Coronary artery (tissue), 2 donors: ENCODE measurements at regions not wholly inside any gene's neighbourhood (a gene's known extent, or its start where the extent isn't known, plus 50 kb on each side); places are given as distances from the start of the nearest gene placed in this dataset.

ENCODE experiments used
- DNase-seq: peaks from one replicate; pipeline ENCODE4 v3.0.0-alpha.2; 2017; ENCODE audit warnings: low spot score
- H3K27ac ChIP-seq, 2 donors: fragments of 200-600 bp; sonication (generic); one replicate each; pipeline ENCODE4 v1.5.1; 2016 to 2019
- H3K4me3 ChIP-seq: fragments of 200-600 bp; sonication (generic); 2 replicates; pipeline ENCODE4 v1.5.1; 2016; ENCODE audit warnings: mild to moderate bottlenecking, moderate library complexity
- CTCF ChIP-seq: fragments of 200-600 bp; sonication (generic); IDR thresholded peaks from one replicate; pipeline ENCODE4 v1.5.1; 2019; ENCODE audit warnings: antibody characterized with exemption

GRCh38 chr1:79069828-79070227 is 63.3 kb upstream of the ADGRL4 start:
- no peak overlapping the region for H3K4me3 ChIP-seq
- TF ChIP-seq CTCF = no peak
- H3K27ac ChIP-seq = no peak overlapping the region
- DNase-seq = no peak

DNA sequence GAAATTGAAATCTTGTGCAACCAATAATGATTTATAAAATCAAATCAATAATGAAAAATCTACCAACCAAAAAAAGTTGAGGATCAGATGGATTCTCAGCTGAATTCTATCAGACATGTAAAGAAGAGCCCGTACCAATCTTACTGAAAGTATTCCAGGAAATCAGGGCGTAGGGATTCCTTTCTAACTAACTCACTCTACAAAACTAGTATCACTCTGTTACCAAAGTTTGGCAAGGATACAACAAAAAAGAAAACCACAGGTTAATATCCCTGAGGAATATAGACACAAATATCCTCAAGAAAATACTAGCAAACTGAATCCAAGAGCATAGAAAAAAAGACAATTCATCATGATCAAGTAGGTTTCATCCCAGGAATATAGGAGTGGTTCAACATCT is 52.8 kb upstream of the ADGRL4 start:
- TF ChIP-seq CTCF = no peak
- no peak overlapping the region for H3K4me3 ChIP-seq
- no peak for DNase-seq
- H3K27ac ChIP-seq = no peak overlapping the region
